Activated CD8-positive, alpha-beta T cell treated with anti-CD3 and anti-CD28 coated beads for 36 hours (primary cell): ENCODE measurements at regions not wholly inside any gene's neighbourhood (a gene's known extent, or its start where the extent isn't known, plus 50 kb on each side); places are given as distances from the start of the nearest gene placed in this dataset.

Experiments used
- ATAC-seq: fragments of 200-7000 bp; cut with Tn5 transposase; one replicate; pipeline ENCODE4 v1.10.0; 2021; ENCODE audit warnings: mild to moderate bottlenecking, moderate library complexity
- CTCF ChIA-PET: fragments of 350-600 bp; sonication (Branson Sonifier 250); formaldehyde crosslinking; loops from one replicate; lab custom pipeline; 2021; ENCODE audit warnings: antibody characterized with exemption; lab: Charles Lee
- POLR2A ChIA-PET: fragments of 350-600 bp; sonication (Branson Sonifier 250); formaldehyde crosslinking; loops from one replicate; lab custom pipeline; 2021; ENCODE audit warnings: antibody characterized with exemption; lab: Charles Lee
- DNase-seq: peaks from one replicate; pipeline ENCODE4 v3.0.0-alpha.2; 2020
- H3K27ac Mint-ChIP-seq: one replicate; pipeline ENCODE4 v1.8.0; 2021; ENCODE audit warnings: mild to moderate bottlenecking, mixed read lengths
- H3K27me3 Mint-ChIP-seq: one replicate; pipeline ENCODE4 v1.8.0; 2021; ENCODE audit warnings: mixed read lengths
- H3K36me3 Mint-ChIP-seq: one replicate; pipeline ENCODE4 v1.8.0; 2021; ENCODE audit warnings: low read depth, mixed read lengths
- H3K4me1 Mint-ChIP-seq: one replicate; pipeline ENCODE4 v1.8.0; 2021; ENCODE audit warnings: low read depth, mixed read lengths
- H3K4me3 Mint-ChIP-seq: one replicate; pipeline ENCODE4 v1.8.0; 2021; ENCODE audit warnings: mild to moderate bottlenecking, moderate library complexity, mixed read lengths
- H3K9me3 Mint-ChIP-seq: one replicate; pipeline ENCODE4 v1.8.0; 2021; ENCODE audit warnings: mixed read lengths
- CTCF ChIP-seq: fragments of 200-600 bp; IDR thresholded peaks from one replicate; pipeline ENCODE4 v1.8.0; 2022; ENCODE audit warnings: antibody characterized with exemption, mild to moderate bottlenecking
- intact Hi-C: fragments of 100-400 bp; cut with micrococcal nuclease; formaldehyde crosslinking; loops from one replicate; pipeline ENCODE4 v1.10.0; 2022

GRCh38 chr2:204199357-204199756, 262.8 kb downstream of the ICOS start:
- Mint-ChIP-seq H3K4me1 (no peaks in the 10 kb centered on the region), H3K9me3 (no peaks in the 10 kb centered on the region), H3K27ac (no peak overlapping the region), H3K4me3 (no peak overlapping the region), H3K27me3 (peaks cover 5% of the 10 kb centered on the region), H3K36me3 (no peaks in the 10 kb centered on the region)
- intact Hi-C loops: no loop called here
- DNase-seq (no peak), ATAC-seq (no peak)
- POLR2A ChIA-PET: no interaction called here
- CTCF ChIA-PET: no interaction called here
- TF ChIP-seq CTCF: no peak

GRCh38 chr2:204201507-204201906, 264.9 kb downstream of the ICOS start:
- Mint-ChIP-seq H3K4me3 (no peak overlapping the region), H3K27me3 (peaks cover 10% of the 10 kb centered on the region), H3K4me1 (no peaks in the 10 kb centered on the region), H3K36me3 (no peaks in the 10 kb centered on the region), H3K27ac (no peak overlapping the region), H3K9me3 (no peaks in the 10 kb centered on the region)
- CTCF ChIA-PET: interaction anchor here (0.6 to 2.5 kb wide), 2 partner anchors 23 to 468 kb away, joined by 3 to 5 read pairs; no protein-coding TSS in a partner anchor
- POLR2A ChIA-PET: no interaction called here
- intact Hi-C loops: no loop called here
- no peak for TF ChIP-seq CTCF
- DNase-seq (no peak), ATAC-seq (no peak)

GRCh38 chr2:204202253-204202652, 265.7 kb downstream of the ICOS start:
- intact Hi-C loops: no loop called here
- ChIA-PET POLR2A (no interaction called here), CTCF (interaction anchor here (2.5 kb wide), 1 partner anchor 24 kb away, joined by 5 read pairs; no protein-coding TSS in a partner anchor)
- no peak for TF ChIP-seq CTCF
- H3K27me3 Mint-ChIP-seq: peaks cover 8% of the 10 kb centered on the region
- ATAC-seq (no peak), DNase-seq (no peak)
- H3K4me1 Mint-ChIP-seq: no peaks in the 10 kb centered on the region
- no peaks in the 10 kb centered on the region for H3K36me3 Mint-ChIP-seq
- no peak overlapping the region for H3K4me3 Mint-ChIP-seq
- H3K9me3 Mint-ChIP-seq: no peaks in the 10 kb centered on the region
- H3K27ac Mint-ChIP-seq: no peak overlapping the region

GRCh38 chr2:204203704-204204103, 267.1 kb downstream of the ICOS start:
- ATAC-seq: no peak
- TF ChIP-seq CTCF: no peak
- Mint-ChIP-seq H3K4me3 (no peak overlapping the region), H3K4me1 (no peaks in the 10 kb centered on the region), H3K27ac (no peak overlapping the region), H3K9me3 (no peaks in the 10 kb centered on the region), H3K27me3 (peaks cover 7% of the 10 kb centered on the region), H3K36me3 (no peaks in the 10 kb centered on the region)
- POLR2A ChIA-PET: no interaction called here
- DNase-seq: no peak
- intact Hi-C loops: no loop called here
- CTCF ChIA-PET: interaction anchor here (1.8 kb wide), 1 partner anchor 26 kb away, joined by 4 read pairs; no protein-coding TSS in a partner anchor

- intact Hi-C loops: no loop called here
- Mint-ChIP-seq H3K9me3 (no peaks in the 10 kb centered on the region), H3K27ac (no peak overlapping the region), H3K4me3 (no peak overlapping the region), H3K36me3 (no peaks in the 10 kb centered on the region), H3K27me3 (peaks cover 7% of the 10 kb centered on the region), H3K4me1 (no peaks in the 10 kb centered on the region)
- no peak for TF ChIP-seq CTCF
- ATAC-seq (no peak), DNase-seq (no peak)
- POLR2A ChIA-PET: no interaction called here
- CTCF ChIA-PET: interaction anchor here (1.2 to 1.8 kb wide), 2 partner anchors 27 to 28 kb away, joined by 3 to 4 read pairs; no protein-coding TSS in a partner anchor
Measured at GRCh38 chr2:204205082-204205481, 268.5 kb downstream of the ICOS start.
